HCT116 (cell line): ENCODE measurements at regions not wholly inside any gene's neighbourhood (a gene's known extent, or its start where the extent isn't known, plus 50 kb on each side); places are given as distances from the start of the nearest gene placed in this dataset.

Experiments
- CEBPB ChIP-seq: IDR thresholded peaks from 2 replicates; pipeline ENCODE4 v1.6.1; 2012; ENCODE audit warnings: low read depth
- ELF1 ChIP-seq: IDR thresholded peaks from 2 replicates; pipeline ENCODE4 v1.6.1; 2012; ENCODE audit warnings: low read depth, borderline replicate concordance
- EZH2phosphoT487 ChIP-seq: fragments of 200-600 bp; IDR thresholded peaks from 2 replicates; pipeline ENCODE4 v1.6.1; 2018; ENCODE audit warnings: antibody characterized with exemption, borderline replicate concordance
- RAD21 ChIP-seq: IDR thresholded peaks from 2 replicates; pipeline ENCODE4 v1.6.1; 2012; ENCODE audit warnings: low read depth, mild to moderate bottlenecking
- SP1 ChIP-seq: IDR thresholded peaks from 2 replicates; pipeline ENCODE4 v1.6.1; 2012; ENCODE audit warnings: low read depth
- ZNF274 ChIP-seq: fragments of 200-500 bp; sonication (Bioruptor generic); IDR thresholded peaks from 2 replicates; pipeline ENCODE4 v1.6.1; 2014; ENCODE audit warnings: mild to moderate bottlenecking, low read depth, low read length, inconsistent platforms
- TF ChIP-seq, protein P1 (sequence below), 3 experiments: fragments of 200-600 bp in 1 of 3; sonication (generic) in 1 of 3; IDR thresholded peaks in 2 of 3; conservative IDR thresholded peaks in 1 of 3; 2 replicates each; pipeline ENCODE4 v1.5.1; 2012 to 2017; ENCODE audit warnings: low read depth in 2 of 3, low read length in 2 of 3, antibody characterized with exemption in 1 of 3, borderline replicate concordance in 1 of 3, control low read depth in 1 of 3, mild to moderate bottlenecking in 1 of 3, mixed read lengths in 1 of 3, mixed run types in 1 of 3, moderate library complexity in 1 of 3; ENCODE audit not compliant: insufficient read depth in 1 of 3
- TF ChIP-seq, protein P2 (sequence below): IDR thresholded peaks from 2 replicates; pipeline ENCODE4 v1.6.1; 2012
- TF ChIP-seq, protein P3 (sequence below): IDR thresholded peaks from 2 replicates; pipeline ENCODE4 v1.6.1; 2012

DNA sequence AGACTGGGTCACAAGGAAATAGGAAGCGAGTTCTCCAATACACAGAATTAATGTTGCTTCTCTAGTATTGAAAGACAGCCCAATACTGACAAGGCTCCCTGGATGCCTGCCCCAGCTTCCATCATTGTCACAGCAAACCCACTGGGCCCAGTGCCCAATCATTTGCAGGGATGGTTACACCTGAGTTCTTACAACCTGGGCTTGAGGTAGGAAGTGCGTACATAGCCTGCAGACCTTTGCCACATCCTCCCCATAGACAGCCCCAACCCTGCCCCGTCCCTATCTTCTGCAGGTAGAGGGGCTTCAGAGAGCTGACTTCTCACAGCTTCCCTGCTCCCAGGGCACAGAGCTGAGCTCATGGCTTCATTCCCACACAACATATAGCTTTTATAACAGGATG lies 108.1 kb upstream of the UBL3 start:
- TF ChIP-seq ZNF274 (no peak), SP1 (no peak), EZH2phosphoT487 (no peak), RAD21 (no peak), ELF1 (no peak), CEBPB (no peak)
- TF ChIP-seq, protein P1, sequence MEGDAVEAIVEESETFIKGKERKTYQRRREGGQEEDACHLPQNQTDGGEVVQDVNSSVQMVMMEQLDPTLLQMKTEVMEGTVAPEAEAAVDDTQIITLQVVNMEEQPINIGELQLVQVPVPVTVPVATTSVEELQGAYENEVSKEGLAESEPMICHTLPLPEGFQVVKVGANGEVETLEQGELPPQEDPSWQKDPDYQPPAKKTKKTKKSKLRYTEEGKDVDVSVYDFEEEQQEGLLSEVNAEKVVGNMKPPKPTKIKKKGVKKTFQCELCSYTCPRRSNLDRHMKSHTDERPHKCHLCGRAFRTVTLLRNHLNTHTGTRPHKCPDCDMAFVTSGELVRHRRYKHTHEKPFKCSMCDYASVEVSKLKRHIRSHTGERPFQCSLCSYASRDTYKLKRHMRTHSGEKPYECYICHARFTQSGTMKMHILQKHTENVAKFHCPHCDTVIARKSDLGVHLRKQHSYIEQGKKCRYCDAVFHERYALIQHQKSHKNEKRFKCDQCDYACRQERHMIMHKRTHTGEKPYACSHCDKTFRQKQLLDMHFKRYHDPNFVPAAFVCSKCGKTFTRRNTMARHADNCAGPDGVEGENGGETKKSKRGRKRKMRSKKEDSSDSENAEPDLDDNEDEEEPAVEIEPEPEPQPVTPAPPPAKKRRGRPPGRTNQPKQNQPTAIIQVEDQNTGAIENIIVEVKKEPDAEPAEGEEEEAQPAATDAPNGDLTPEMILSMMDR (IDR thresholded peaks at IDR 0.05 in 2 of 3, conservative IDR thresholded peaks at IDR 0.05 in 1 of 3; ENCODE audit: borderline replicate concordance in 1 of 3, insufficient read depth in 1 of 3, low read depth in 2 of 3, low read length in 2 of 3) = no peak
- TF ChIP-seq, protein P2, sequence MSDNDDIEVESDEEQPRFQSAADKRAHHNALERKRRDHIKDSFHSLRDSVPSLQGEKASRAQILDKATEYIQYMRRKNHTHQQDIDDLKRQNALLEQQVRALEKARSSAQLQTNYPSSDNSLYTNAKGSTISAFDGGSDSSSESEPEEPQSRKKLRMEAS = no peak
- TF ChIP-seq, protein P3, sequence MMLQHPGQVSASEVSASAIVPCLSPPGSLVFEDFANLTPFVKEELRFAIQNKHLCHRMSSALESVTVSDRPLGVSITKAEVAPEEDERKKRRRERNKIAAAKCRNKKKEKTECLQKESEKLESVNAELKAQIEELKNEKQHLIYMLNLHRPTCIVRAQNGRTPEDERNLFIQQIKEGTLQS = no peak
